ENCODE measurements at regions not wholly inside any gene's neighbourhood (a gene's known extent, or its start where the extent isn't known, plus 50 kb on each side); places are given as distances from the start of the nearest gene placed in this dataset.

DNA sequence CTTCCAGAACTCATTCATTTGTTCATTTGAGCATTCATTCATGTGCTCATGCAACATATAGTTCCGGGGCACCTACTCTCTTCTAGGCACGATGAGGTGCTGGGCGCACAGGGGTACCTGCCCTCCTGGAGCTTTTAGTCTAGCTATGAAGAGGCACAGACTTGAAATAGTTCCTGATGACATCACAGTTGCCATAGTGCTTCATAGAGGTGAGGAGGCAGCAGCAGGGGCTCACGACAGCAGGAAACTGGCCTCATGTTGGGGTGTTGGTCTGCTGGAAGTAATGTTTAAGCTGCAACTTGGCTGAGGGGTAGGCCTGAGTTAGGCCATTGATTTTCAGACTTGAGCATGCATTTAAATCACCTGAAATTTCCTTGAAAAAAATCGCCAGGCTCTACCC, 195.5 kb downstream of the PHETA1 start:
- TF ChIP-seq, protein P1, sequence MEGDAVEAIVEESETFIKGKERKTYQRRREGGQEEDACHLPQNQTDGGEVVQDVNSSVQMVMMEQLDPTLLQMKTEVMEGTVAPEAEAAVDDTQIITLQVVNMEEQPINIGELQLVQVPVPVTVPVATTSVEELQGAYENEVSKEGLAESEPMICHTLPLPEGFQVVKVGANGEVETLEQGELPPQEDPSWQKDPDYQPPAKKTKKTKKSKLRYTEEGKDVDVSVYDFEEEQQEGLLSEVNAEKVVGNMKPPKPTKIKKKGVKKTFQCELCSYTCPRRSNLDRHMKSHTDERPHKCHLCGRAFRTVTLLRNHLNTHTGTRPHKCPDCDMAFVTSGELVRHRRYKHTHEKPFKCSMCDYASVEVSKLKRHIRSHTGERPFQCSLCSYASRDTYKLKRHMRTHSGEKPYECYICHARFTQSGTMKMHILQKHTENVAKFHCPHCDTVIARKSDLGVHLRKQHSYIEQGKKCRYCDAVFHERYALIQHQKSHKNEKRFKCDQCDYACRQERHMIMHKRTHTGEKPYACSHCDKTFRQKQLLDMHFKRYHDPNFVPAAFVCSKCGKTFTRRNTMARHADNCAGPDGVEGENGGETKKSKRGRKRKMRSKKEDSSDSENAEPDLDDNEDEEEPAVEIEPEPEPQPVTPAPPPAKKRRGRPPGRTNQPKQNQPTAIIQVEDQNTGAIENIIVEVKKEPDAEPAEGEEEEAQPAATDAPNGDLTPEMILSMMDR (IDR thresholded peaks at IDR 0.05; ENCODE audit: low read depth, low read length, poor library complexity, severe bottlenecking): no peak
- no peak for TF ChIP-seq EZH2phosphoT487 (IDR thresholded peaks at IDR 0.05; ENCODE audit: borderline replicate concordance, low read length)
